Sigmoid colon (tissue), 4 donors: ENCODE measurements at regions not wholly inside any gene's neighbourhood (a gene's known extent, or its start where the extent isn't known, plus 50 kb on each side); places are given as distances from the start of the nearest gene placed in this dataset.

Experiments used
- EP300 ChIP-seq, 4 donors: sonication (generic); formaldehyde crosslinking; IDR thresholded peaks; one replicate each; pipeline ENCODE4 v1.6.1; 2017; ENCODE audit warnings: antibody characterized with exemption in 4 of 4
- POLR2A ChIP-seq, 2 donors: fragments of 450-650 bp; IDR thresholded peaks; one replicate each; pipeline ENCODE4 v1.6.1; 2016; ENCODE audit warnings: antibody characterized with exemption in 2 of 2, mild to moderate bottlenecking in 2 of 2, moderate library complexity in 2 of 2
- POLR2AphosphoS5 ChIP-seq, 4 donors: sonication (generic); formaldehyde crosslinking; IDR thresholded peaks; one replicate each; pipeline ENCODE4 v1.6.1; 2017; ENCODE audit warnings: antibody characterized with exemption in 4 of 4
- TF ChIP-seq, protein P1 (sequence below), 4 experiments: fragments of 450-650 bp in 3 of 4; fragments of 200-600 bp in 1 of 4; IDR thresholded peaks; one replicate each; pipeline ENCODE4 v1.5.1; 2016 to 2019; ENCODE audit warnings: antibody characterized with exemption in 4 of 4, mild to moderate bottlenecking in 3 of 4, moderate library complexity in 2 of 4

- TF ChIP-seq, protein P1, sequence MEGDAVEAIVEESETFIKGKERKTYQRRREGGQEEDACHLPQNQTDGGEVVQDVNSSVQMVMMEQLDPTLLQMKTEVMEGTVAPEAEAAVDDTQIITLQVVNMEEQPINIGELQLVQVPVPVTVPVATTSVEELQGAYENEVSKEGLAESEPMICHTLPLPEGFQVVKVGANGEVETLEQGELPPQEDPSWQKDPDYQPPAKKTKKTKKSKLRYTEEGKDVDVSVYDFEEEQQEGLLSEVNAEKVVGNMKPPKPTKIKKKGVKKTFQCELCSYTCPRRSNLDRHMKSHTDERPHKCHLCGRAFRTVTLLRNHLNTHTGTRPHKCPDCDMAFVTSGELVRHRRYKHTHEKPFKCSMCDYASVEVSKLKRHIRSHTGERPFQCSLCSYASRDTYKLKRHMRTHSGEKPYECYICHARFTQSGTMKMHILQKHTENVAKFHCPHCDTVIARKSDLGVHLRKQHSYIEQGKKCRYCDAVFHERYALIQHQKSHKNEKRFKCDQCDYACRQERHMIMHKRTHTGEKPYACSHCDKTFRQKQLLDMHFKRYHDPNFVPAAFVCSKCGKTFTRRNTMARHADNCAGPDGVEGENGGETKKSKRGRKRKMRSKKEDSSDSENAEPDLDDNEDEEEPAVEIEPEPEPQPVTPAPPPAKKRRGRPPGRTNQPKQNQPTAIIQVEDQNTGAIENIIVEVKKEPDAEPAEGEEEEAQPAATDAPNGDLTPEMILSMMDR (IDR thresholded peaks at IDR 0.05) = no peak
- TF ChIP-seq EP300 (IDR thresholded peaks at IDR 0.05) (no peak), POLR2A (IDR thresholded peaks at IDR 0.05) (no peak), POLR2AphosphoS5 (IDR thresholded peaks at IDR 0.05) (no peak)
These were observed 120.7 kb upstream of the OBI1 start for GRCh38 chr13:78779608-78780007.
